BLaER1 (cell line): ENCODE measurements at regions not wholly inside any gene's neighbourhood (a gene's known extent, or its start where the extent isn't known, plus 50 kb on each side); places are given as distances from the start of the nearest gene placed in this dataset.
"Not testable (repeated sequence)": the region's sequence is repeated elsewhere in the genome, so short reads cannot be mapped to it uniquely, and the experiment has no call there.

Source experiments
- H3K27ac ChIP-seq: shearing (Covaris generic); formaldehyde crosslinking; 2 replicates; pipeline ENCODE4 v1.8.1; 2022
- H3K27me3 ChIP-seq: shearing (Covaris generic); formaldehyde crosslinking; 2 replicates; pipeline ENCODE4 v1.8.1; 2022
- H3K36me3 ChIP-seq: shearing (Covaris generic); formaldehyde crosslinking; 2 replicates; pipeline ENCODE4 v1.8.1; 2022
- H3K4me1 ChIP-seq: shearing (Covaris generic); formaldehyde crosslinking; 2 replicates; pipeline ENCODE4 v1.8.1; 2022
- H3K4me2 ChIP-seq: shearing (Covaris generic); formaldehyde crosslinking; 2 replicates; pipeline ENCODE4 v1.8.1; 2022
- H3K4me3 ChIP-seq: shearing (Covaris generic); formaldehyde crosslinking; 2 replicates; pipeline ENCODE4 v1.8.1; 2022
- H3K9ac ChIP-seq: shearing (Covaris generic); formaldehyde crosslinking; 2 replicates; pipeline ENCODE4 v1.8.1; 2022
- H3K9me3 ChIP-seq: shearing (Covaris generic); formaldehyde crosslinking; 2 replicates; pipeline ENCODE4 v1.8.1; 2022
- H4K20me1 ChIP-seq: shearing (Covaris generic); formaldehyde crosslinking; 2 replicates; pipeline ENCODE4 v1.8.1; 2022
- Cebpa-rat ChIP-seq: shearing (Covaris generic); IDR thresholded peaks from 2 replicates; pipeline ENCODE4 v1.8.1; 2022

GRCh38 chr7:50251765-50252164, 52.8 kb upstream of the IKZF1 start:
- no peaks in the 10 kb centered on the region for H3K27me3 ChIP-seq
- H3K9ac ChIP-seq: no peak overlapping the region
- H3K36me3 ChIP-seq: no peaks in the 10 kb centered on the region
- peaks cover under 1% of the 10 kb centered on the region; the same call in 1 of the 2 replicates for H3K9me3 ChIP-seq
- no peak overlapping the region for H3K4me3 ChIP-seq
- H3K4me2 ChIP-seq: no peak overlapping the region
- TF ChIP-seq Cebpa-rat: no peak
- H3K27ac ChIP-seq: no peak overlapping the region
- H3K4me1 ChIP-seq: no peaks in the 10 kb centered on the region
- no peaks in the 10 kb centered on the region for H4K20me1 ChIP-seq

GRCh38 chr7:50246551-50246950, 58.0 kb upstream of the IKZF1 start:
- Histone ChIP-seq H3K4me3 (no peak overlapping the region), H3K4me1 (no peaks in the 10 kb centered on the region), H3K9me3 (peaks cover 19% of the 10 kb centered on the region), H3K27me3 (no peaks in the 10 kb centered on the region), H3K9ac (no peak overlapping the region), H4K20me1 (no peaks in the 10 kb centered on the region), H3K4me2 (no peak overlapping the region), H3K27ac (no peak overlapping the region), H3K36me3 (no peaks in the 10 kb centered on the region)
- no peak for TF ChIP-seq Cebpa-rat

DNA sequence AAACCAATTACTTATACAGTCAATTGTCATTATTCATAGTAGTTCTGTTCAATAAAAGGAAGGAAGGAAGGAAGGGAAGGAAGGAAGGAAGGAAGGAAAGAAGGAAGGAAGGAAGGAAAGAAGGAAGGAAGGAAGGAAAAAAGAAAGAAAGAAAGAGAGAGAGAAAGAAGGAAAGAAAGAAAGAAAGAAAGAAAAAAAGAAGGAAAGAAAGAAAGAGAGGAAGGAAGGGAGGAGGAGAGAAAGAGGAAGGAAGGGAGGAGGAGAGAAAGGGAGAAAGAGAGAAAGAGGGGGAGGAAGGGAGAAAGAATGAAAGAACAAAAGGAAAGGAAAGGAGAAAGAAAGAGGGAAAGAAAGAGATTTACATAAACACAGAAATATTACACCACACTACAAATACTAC, 62.4 kb upstream of the IKZF1 start:
- H3K36me3 ChIP-seq, H3K27ac ChIP-seq, H3K27me3 ChIP-seq, H3K4me2 ChIP-seq, H3K9ac ChIP-seq, H3K4me1 ChIP-seq, H4K20me1 ChIP-seq, H3K4me3 ChIP-seq: not testable (repeated sequence)
- peaks cover 32% of the 10 kb centered on the region for H3K9me3 ChIP-seq

DNA sequence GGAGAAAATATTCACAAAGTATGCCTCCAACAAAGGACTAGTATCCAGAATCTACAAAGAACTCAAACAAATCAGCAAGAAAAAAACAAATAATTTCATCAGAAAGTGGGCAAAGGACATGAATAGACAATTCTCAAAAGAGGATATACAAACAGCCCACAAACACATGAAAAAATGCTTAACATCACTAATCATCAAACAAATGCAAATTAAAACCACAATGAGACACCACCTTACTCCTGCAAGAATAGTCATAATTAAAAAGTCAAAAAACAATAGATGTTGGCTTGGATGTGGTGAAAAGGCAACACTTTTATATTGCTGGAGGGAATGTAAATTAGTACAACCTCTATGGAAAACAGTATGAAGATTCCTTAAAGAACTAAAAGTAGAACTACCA, 63.8 kb upstream of the IKZF1 start:
- not testable (repeated sequence) for H4K20me1 ChIP-seq, H3K27me3 ChIP-seq, H3K9ac ChIP-seq, H3K4me1 ChIP-seq, H3K4me2 ChIP-seq, H3K27ac ChIP-seq, H3K36me3 ChIP-seq, H3K4me3 ChIP-seq
- H3K9me3 ChIP-seq: peaks cover 22% of the 10 kb centered on the region

GRCh38 chr7:50229964-50230363, 74.6 kb upstream of the IKZF1 start:
- no peaks in the 10 kb centered on the region for H4K20me1 ChIP-seq
- H3K4me2 ChIP-seq: no peak overlapping the region
- no peak overlapping the region for H3K27ac ChIP-seq
- TF ChIP-seq Cebpa-rat: no peak
- H3K9me3 ChIP-seq: peaks cover 30% of the 10 kb centered on the region
- no peaks in the 10 kb centered on the region for H3K36me3 ChIP-seq
- H3K9ac ChIP-seq: no peak overlapping the region
- H3K4me3 ChIP-seq: no peak overlapping the region
- H3K4me1 ChIP-seq: peaks cover 15% of the 10 kb centered on the region
- H3K27me3 ChIP-seq: no peaks in the 10 kb centered on the region

DNA sequence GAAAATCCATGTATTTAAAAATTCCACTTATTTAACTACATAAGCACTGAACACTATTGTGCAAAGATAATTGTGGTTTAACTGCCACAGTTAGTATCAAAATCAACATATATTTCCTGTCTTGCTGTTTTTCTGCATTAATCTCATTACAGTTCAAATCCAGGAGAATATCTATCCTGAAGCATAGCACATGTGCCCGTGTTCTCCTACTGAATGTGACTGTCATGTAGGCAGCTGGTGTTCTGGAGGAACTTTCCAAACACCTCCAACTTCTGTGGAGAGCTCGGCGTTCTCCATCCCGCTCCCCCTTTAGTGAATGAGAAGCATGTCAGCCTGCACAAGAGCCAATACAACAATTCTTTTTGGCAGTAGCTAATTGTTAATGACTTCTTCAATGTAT, 76.4 kb upstream of the IKZF1 start:
- H3K4me3 ChIP-seq: no peak overlapping the region
- no peaks in the 10 kb centered on the region for H4K20me1 ChIP-seq
- H3K27ac ChIP-seq: no peak overlapping the region
- H3K36me3 ChIP-seq: no peaks in the 10 kb centered on the region
- H3K9ac ChIP-seq: no peak overlapping the region
- H3K9me3 ChIP-seq: peaks cover 34% of the 10 kb centered on the region
- no peak for TF ChIP-seq Cebpa-rat
- H3K4me2 ChIP-seq: peak overlapping the region; percentile 12
- H3K4me1 ChIP-seq: peaks cover 15% of the 10 kb centered on the region
- no peaks in the 10 kb centered on the region for H3K27me3 ChIP-seq

- TF ChIP-seq Cebpa-rat: no peak
- Histone ChIP-seq H3K27me3 (no peaks in the 10 kb centered on the region), H3K4me2 (peak overlapping the region; percentile 12), H3K27ac (no peak overlapping the region), H3K4me3 (no peak overlapping the region), H4K20me1 (no peaks in the 10 kb centered on the region), H3K4me1 (peaks cover 15% of the 10 kb centered on the region), H3K36me3 (no peaks in the 10 kb centered on the region), H3K9ac (no peak overlapping the region), H3K9me3 (peaks cover 37% of the 10 kb centered on the region)
Measured at GRCh38 chr7:50227726-50228125, 76.8 kb upstream of the IKZF1 start.

DNA sequence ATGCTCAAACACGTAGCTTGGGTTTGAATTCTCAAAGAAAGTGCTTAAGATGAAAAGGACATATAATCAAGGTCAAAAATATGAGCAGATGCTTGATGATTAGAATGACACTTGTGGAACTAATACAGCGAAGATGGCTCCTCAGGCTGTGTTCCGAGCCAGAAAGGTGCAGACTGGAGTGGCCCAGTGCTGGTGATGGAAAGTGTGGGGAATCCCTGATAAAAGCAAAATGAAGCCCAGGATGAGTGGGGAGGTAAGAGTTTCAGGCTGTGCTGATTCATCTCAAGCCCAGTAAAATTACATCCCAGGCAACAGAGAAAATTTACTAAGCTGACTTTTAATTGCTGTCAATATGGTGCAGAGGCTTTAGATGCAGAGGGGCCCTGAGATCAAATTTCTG, 77.8 kb upstream of the IKZF1 start:
- no peaks in the 10 kb centered on the region for H3K27me3 ChIP-seq
- H3K9ac ChIP-seq: no peak overlapping the region
- H3K9me3 ChIP-seq: peaks cover 47% of the 10 kb centered on the region
- no peak for TF ChIP-seq Cebpa-rat
- H3K4me3 ChIP-seq: no peak overlapping the region
- H3K36me3 ChIP-seq: no peaks in the 10 kb centered on the region
- no peak overlapping the region for H3K27ac ChIP-seq
- H3K4me1 ChIP-seq: peaks cover 15% of the 10 kb centered on the region
- H4K20me1 ChIP-seq: no peaks in the 10 kb centered on the region
- no peak overlapping the region for H3K4me2 ChIP-seq

DNA sequence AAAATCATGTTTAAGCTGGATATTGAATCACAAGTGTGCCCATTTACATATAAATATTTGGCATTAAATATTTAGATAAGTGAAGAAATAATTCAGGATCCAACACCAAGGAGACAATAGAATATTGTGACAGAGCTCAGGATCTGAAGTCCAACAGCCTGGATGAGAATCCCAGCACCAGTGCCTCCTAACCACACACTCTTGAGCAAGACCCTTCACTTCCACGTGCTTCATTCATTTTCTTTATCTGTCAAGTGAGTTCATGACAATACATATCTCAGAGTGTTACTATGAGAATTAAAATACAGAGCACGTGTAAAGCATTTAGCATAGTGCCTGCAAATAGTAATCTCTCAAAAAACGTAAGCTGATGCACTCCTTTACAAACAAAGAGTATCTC, 78.4 kb upstream of the IKZF1 start:
- Histone ChIP-seq H3K9me3 (peaks cover 48% of the 10 kb centered on the region), H3K4me2 (no peak overlapping the region)

DNA sequence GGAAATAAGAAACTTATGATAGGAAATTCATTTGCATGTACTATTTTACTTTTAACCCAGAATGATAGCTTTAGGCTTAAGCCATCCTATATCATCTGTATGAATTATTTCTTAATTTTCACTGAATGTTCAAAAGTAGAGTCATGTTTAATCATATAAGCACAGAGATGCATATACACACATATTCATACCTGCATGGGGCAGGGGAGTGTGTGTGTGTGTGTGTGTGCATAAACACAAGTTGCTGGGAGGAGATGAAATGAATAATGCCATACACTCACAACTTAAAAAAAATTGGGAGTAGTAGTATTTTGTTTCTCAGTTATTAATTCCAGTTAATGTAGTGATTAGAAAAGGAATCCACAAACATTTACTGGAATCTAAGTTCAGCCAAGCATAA, 83.1 kb upstream of the IKZF1 start:
- H3K9ac ChIP-seq: no peak overlapping the region
- H3K4me1 ChIP-seq: peaks cover 24% of the 10 kb centered on the region
- no peak overlapping the region for H3K4me2 ChIP-seq
- H3K4me3 ChIP-seq: no peak overlapping the region
- no peaks in the 10 kb centered on the region for H4K20me1 ChIP-seq
- no peaks in the 10 kb centered on the region for H3K36me3 ChIP-seq
- H3K27me3 ChIP-seq: no peaks in the 10 kb centered on the region
- H3K9me3 ChIP-seq: peaks cover 40% of the 10 kb centered on the region
- TF ChIP-seq Cebpa-rat: no peak
- H3K27ac ChIP-seq: no peak overlapping the region

More for the DNA sequence above, 78.4 kb upstream of the IKZF1 start:
- Histone ChIP-seq H3K27me3 (no peaks in the 10 kb centered on the region), H3K36me3 (no peaks in the 10 kb centered on the region), H3K4me1 (peaks cover 15% of the 10 kb centered on the region), H3K4me3 (no peak overlapping the region), H3K27ac (no peak overlapping the region), H4K20me1 (no peaks in the 10 kb centered on the region), H3K9ac (no peak overlapping the region)
- no peak for TF ChIP-seq Cebpa-rat

DNA sequence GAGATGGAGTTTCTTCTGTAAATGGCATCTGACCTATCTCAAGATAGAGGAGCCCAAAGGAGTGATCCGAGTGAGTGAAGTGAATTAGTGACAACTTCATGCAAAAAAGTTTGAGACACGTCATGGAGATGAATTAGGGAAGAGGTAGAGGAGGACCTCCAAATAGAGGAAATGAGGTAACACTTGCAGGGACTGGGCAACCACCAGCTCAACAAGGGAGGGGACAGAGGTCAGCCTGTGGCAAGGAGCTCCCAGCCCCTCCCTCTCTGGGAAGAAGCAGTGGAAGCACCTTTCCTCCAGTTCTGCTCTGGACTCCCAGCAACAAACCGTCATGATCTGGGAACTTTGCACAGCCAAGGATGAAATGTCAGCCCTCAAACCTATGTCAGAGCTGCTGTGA, 83.5 kb upstream of the IKZF1 start:
- no peak overlapping the region for H3K9ac ChIP-seq
- H3K27ac ChIP-seq: no peak overlapping the region
- H4K20me1 ChIP-seq: no peaks in the 10 kb centered on the region
- H3K4me3 ChIP-seq: no peak overlapping the region
- no peaks in the 10 kb centered on the region for H3K27me3 ChIP-seq
- peaks cover 28% of the 10 kb centered on the region for H3K4me1 ChIP-seq
- H3K9me3 ChIP-seq: peaks cover 40% of the 10 kb centered on the region
- TF ChIP-seq Cebpa-rat: no peak
- H3K4me2 ChIP-seq: no peak overlapping the region
- H3K36me3 ChIP-seq: no peaks in the 10 kb centered on the region
